Activated CD8-positive, alpha-beta T cell treated with anti-CD3 and anti-CD28 coated beads, Interleukin-2, amount 10 ng/mL, durations not matched to agents 7 days and 5 days (primary cell): ENCODE measurements at regions not wholly inside any gene's neighbourhood (a gene's known extent, or its start where the extent isn't known, plus 50 kb on each side); places are given as distances from the start of the nearest gene placed in this dataset.

Source experiments
- ATAC-seq: fragments of 150-1000 bp; cut with Tn5 transposase; one replicate; pipeline ENCODE4 v1.10.0; 2021; ENCODE audit warnings: moderate library complexity
- CTCF ChIA-PET: fragments of 350-600 bp; sonication (Branson Sonifier 250); formaldehyde crosslinking; loops from one replicate; lab custom pipeline; 2021; ENCODE audit warnings: antibody characterized with exemption; lab: Charles Lee
- POLR2A ChIA-PET: fragments of 350-600 bp; sonication (Branson Sonifier 250); formaldehyde crosslinking; loops from one replicate; lab custom pipeline; 2021; ENCODE audit warnings: antibody characterized with exemption; lab: Charles Lee
- DNase-seq: peaks from one replicate; pipeline ENCODE4 v3.0.0-alpha.2; 2020
- H3K27ac Mint-ChIP-seq: one replicate; pipeline ENCODE4 v1.8.0; 2021; ENCODE audit warnings: mild to moderate bottlenecking, mixed read lengths
- H3K27me3 Mint-ChIP-seq: one replicate; pipeline ENCODE4 v1.8.0; 2021; ENCODE audit warnings: low read depth, mixed read lengths
- H3K36me3 Mint-ChIP-seq: one replicate; pipeline ENCODE4 v1.8.0; 2021; ENCODE audit warnings: low read depth, mixed read lengths
- H3K4me1 Mint-ChIP-seq: one replicate; pipeline ENCODE4 v1.8.0; 2021; ENCODE audit warnings: low read depth, mixed read lengths
- H3K4me3 Mint-ChIP-seq: one replicate; pipeline ENCODE4 v1.8.0; 2021; ENCODE audit warnings: mild to moderate bottlenecking, mixed read lengths
- H3K9me3 Mint-ChIP-seq: one replicate; pipeline ENCODE4 v1.8.0; 2022; ENCODE audit warnings: mixed read lengths; ENCODE audit not compliant: insufficient read depth

GRCh38 chr14:56716705-56717104 lies 93.6 kb downstream of the OTX2 start:
- Mint-ChIP-seq H3K36me3 (no peaks in the 10 kb centered on the region), H3K27me3 (peaks cover 2% of the 10 kb centered on the region), H3K27ac (no peak overlapping the region), H3K4me3 (no peak overlapping the region), H3K4me1 (no peaks in the 10 kb centered on the region), H3K9me3 (no peaks in the 10 kb centered on the region)
- ATAC-seq (no peak), DNase-seq (no peak)
- ChIA-PET CTCF (no interaction called here), POLR2A (interaction anchor here (0.6 kb wide), 1 partner anchor 562 kb away, joined by 3 read pairs; no protein-coding TSS in a partner anchor)

- H3K4me3 Mint-ChIP-seq = no peak overlapping the region
- no peaks in the 10 kb centered on the region for H3K36me3 Mint-ChIP-seq
- DNase-seq (no peak), ATAC-seq (no peak)
- H3K4me1 Mint-ChIP-seq = no peaks in the 10 kb centered on the region
- H3K9me3 Mint-ChIP-seq = no peaks in the 10 kb centered on the region
- CTCF ChIA-PET = no interaction called here
- no peak overlapping the region for H3K27ac Mint-ChIP-seq
- POLR2A ChIA-PET = interaction anchor here (0.6 kb wide), 1 partner anchor 674 kb away, joined by 3 read pairs; no protein-coding TSS in a partner anchor
- H3K27me3 Mint-ChIP-seq = peaks cover 2% of the 10 kb centered on the region
Measured at GRCh38 chr14:56715938-56716337, 94.3 kb downstream of the OTX2 start.

GRCh38 chr14:56709201-56709600 lies 101.1 kb downstream of the OTX2 start:
- DNase-seq (no peak), ATAC-seq (no peak)
- H3K4me3 Mint-ChIP-seq = no peak overlapping the region
- H3K27me3 Mint-ChIP-seq = peaks cover 6% of the 10 kb centered on the region
- H3K36me3 Mint-ChIP-seq = no peaks in the 10 kb centered on the region
- H3K9me3 Mint-ChIP-seq = no peaks in the 10 kb centered on the region
- no peaks in the 10 kb centered on the region for H3K4me1 Mint-ChIP-seq
- no peak overlapping the region for H3K27ac Mint-ChIP-seq
- POLR2A ChIA-PET = no interaction called here
- CTCF ChIA-PET = no interaction called here

DNA sequence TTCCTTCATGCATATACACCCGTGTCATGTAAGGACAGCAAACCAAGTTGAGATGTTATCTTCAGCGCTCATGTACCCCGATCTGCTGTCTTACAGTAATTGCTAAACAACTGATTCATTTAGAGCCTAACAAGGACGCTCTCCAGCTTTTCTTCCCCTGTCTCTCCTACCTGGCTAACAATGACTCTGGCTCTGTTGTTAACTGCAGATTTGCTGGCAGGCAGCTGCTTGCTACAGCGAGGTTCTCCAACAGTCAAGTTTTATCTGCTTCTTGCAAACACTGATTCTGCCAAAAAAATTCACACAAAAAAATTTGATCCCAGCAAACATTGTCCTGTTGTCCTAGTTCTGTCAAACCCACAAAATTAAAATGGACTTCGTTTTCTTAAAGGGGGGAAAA lies 101.6 kb downstream of the OTX2 start:
- H3K27ac Mint-ChIP-seq = no peak overlapping the region
- H3K9me3 Mint-ChIP-seq = no peaks in the 10 kb centered on the region
- no peak overlapping the region for H3K4me3 Mint-ChIP-seq
- DNase-seq (no peak), ATAC-seq (no peak)
- no peaks in the 10 kb centered on the region for H3K36me3 Mint-ChIP-seq
- POLR2A ChIA-PET = no interaction called here
- no peaks in the 10 kb centered on the region for H3K4me1 Mint-ChIP-seq
- peaks cover 6% of the 10 kb centered on the region for H3K27me3 Mint-ChIP-seq
- CTCF ChIA-PET = no interaction called here

DNA sequence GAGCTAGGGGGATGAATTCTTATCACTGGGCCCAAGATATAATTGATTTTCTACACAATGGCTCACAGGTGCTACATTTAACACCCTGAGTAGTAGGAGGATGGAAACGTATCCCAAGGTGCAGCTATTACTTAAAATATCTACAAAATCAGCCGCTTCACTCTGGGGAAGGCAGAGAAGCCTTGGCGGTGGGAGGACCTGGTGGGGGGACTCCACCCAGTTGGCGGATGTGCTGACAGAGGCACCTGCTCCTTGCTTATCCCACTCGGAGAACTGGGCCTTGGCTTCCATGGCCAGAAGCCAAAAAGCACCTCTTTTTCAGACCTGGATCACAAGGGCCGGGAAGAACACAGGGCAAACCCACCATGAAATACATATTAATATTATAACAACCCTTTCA lies 106.3 kb downstream of the OTX2 start:
- Mint-ChIP-seq H3K36me3 (no peaks in the 10 kb centered on the region), H3K4me3 (no peak overlapping the region), H3K9me3 (no peaks in the 10 kb centered on the region), H3K27ac (no peak overlapping the region), H3K27me3 (peaks cover 4% of the 10 kb centered on the region), H3K4me1 (no peaks in the 10 kb centered on the region)
- CTCF ChIA-PET = no interaction called here
- POLR2A ChIA-PET = no interaction called here
- ATAC-seq = no peak
- no peak for DNase-seq

DNA sequence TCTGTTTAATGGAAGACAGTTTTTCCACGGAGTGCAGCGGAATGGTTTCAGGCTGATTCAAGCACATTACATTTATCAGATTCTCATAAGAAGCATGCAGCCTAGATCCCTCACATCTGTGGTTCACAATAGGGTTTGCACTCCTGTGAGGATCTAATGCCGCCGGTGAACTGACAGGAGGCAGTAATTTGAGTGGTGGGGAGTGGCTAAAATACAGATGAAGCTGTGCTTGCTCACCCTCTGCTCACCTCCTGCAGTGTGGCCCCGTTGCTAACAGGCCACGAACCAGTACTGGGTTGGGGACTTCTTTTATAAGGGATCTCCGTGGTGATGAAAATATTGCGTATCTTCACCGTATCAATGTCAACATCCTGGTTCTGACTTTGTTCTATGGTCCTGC lies 107.8 kb downstream of the OTX2 start:
- no peaks in the 10 kb centered on the region for H3K36me3 Mint-ChIP-seq
- H3K27ac Mint-ChIP-seq = no peak overlapping the region
- H3K27me3 Mint-ChIP-seq = no peaks in the 10 kb centered on the region
- POLR2A ChIA-PET = no interaction called here
- H3K4me3 Mint-ChIP-seq = no peak overlapping the region
- ATAC-seq (no peak), DNase-seq (no peak)
- H3K9me3 Mint-ChIP-seq = no peaks in the 10 kb centered on the region
- no peaks in the 10 kb centered on the region for H3K4me1 Mint-ChIP-seq
- CTCF ChIA-PET = no interaction called here
